Tibial nerve (tissue), 4 donors: ENCODE measurements at regions not wholly inside any gene's neighbourhood (a gene's known extent, or its start where the extent isn't known, plus 50 kb on each side); places are given as distances from the start of the nearest gene placed in this dataset.

Experiments
- EP300 ChIP-seq, 2 donors: sonication (generic); formaldehyde crosslinking; IDR thresholded peaks; one replicate each; pipeline ENCODE4 v1.6.1; 2017; ENCODE audit warnings: antibody characterized with exemption in 2 of 2, mild to moderate bottlenecking in 1 of 2
- POLR2A ChIP-seq, 2 donors: fragments of 450-650 bp; IDR thresholded peaks; one replicate each; pipeline ENCODE4 v1.6.1; 2017; ENCODE audit warnings: antibody characterized with exemption in 2 of 2, mild to moderate bottlenecking in 2 of 2, moderate library complexity in 2 of 2
- TF ChIP-seq, protein P1 (sequence below), 5 experiments: fragments of 200-600 bp in 3 of 5; fragments of 450-650 bp in 2 of 5; sonication (generic) in 3 of 5; IDR thresholded peaks; one replicate each; pipeline ENCODE4 v1.5.1; 2016 to 2019; ENCODE audit warnings: antibody characterized with exemption in 5 of 5, mild to moderate bottlenecking in 3 of 5, moderate library complexity in 2 of 5

DNA sequence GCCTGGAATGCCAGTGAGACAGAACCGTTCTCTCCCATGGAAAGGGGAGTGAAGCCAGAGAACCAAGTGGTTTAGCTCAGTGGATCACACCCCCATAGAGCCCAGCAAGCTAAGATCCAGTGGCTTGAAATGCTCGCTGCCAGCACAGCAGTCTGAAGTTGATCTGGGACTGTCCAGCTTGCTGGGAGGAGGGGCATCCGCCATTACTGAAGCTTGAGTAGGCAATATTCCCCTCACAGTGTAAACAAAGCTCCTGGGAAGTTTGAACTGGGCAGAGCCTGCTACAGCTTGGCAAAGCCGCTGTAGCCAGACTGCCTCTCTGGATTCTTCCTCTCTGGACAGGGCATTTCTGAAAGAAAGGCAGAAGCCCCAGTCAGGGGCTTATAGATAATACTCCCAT, 374.3 kb upstream of the DCN start:
- TF ChIP-seq, protein P1, sequence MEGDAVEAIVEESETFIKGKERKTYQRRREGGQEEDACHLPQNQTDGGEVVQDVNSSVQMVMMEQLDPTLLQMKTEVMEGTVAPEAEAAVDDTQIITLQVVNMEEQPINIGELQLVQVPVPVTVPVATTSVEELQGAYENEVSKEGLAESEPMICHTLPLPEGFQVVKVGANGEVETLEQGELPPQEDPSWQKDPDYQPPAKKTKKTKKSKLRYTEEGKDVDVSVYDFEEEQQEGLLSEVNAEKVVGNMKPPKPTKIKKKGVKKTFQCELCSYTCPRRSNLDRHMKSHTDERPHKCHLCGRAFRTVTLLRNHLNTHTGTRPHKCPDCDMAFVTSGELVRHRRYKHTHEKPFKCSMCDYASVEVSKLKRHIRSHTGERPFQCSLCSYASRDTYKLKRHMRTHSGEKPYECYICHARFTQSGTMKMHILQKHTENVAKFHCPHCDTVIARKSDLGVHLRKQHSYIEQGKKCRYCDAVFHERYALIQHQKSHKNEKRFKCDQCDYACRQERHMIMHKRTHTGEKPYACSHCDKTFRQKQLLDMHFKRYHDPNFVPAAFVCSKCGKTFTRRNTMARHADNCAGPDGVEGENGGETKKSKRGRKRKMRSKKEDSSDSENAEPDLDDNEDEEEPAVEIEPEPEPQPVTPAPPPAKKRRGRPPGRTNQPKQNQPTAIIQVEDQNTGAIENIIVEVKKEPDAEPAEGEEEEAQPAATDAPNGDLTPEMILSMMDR (IDR thresholded peaks at IDR 0.05), result no peak
- TF ChIP-seq POLR2A (IDR thresholded peaks at IDR 0.05), result no peak
- TF ChIP-seq EP300 (IDR thresholded peaks at IDR 0.05), result no peak
